ENCODE measurements at regions not wholly inside any gene's neighbourhood (a gene's known extent, or its start where the extent isn't known, plus 50 kb on each side); places are given as distances from the start of the nearest gene placed in this dataset.

DNA sequence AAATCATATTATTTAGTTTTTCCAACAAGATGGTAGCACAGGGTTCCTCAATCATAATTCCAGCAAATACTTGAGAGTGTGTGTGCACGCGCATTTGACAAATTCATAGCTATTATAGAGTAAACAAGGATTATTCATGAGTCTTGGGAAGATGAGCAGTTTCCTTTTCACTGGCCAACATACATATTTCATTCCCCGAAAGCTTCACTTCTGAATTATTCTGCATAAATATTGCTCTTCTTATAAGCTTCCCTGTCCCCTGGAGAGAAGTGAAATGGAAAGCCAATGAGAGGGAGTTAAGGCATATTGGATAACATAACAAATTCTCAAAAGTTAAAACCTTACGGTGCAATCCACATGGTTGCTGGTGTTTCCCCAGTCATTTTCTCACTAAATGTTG is 386.4 kb upstream of the SEMA6A start:
- TF ChIP-seq, protein P1, sequence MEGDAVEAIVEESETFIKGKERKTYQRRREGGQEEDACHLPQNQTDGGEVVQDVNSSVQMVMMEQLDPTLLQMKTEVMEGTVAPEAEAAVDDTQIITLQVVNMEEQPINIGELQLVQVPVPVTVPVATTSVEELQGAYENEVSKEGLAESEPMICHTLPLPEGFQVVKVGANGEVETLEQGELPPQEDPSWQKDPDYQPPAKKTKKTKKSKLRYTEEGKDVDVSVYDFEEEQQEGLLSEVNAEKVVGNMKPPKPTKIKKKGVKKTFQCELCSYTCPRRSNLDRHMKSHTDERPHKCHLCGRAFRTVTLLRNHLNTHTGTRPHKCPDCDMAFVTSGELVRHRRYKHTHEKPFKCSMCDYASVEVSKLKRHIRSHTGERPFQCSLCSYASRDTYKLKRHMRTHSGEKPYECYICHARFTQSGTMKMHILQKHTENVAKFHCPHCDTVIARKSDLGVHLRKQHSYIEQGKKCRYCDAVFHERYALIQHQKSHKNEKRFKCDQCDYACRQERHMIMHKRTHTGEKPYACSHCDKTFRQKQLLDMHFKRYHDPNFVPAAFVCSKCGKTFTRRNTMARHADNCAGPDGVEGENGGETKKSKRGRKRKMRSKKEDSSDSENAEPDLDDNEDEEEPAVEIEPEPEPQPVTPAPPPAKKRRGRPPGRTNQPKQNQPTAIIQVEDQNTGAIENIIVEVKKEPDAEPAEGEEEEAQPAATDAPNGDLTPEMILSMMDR (IDR thresholded peaks at IDR 0.05): no peak
- TF ChIP-seq, protein P2, sequence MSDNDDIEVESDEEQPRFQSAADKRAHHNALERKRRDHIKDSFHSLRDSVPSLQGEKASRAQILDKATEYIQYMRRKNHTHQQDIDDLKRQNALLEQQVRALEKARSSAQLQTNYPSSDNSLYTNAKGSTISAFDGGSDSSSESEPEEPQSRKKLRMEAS (IDR thresholded peaks at IDR 0.05): no peak
- TF ChIP-seq, protein P3, sequence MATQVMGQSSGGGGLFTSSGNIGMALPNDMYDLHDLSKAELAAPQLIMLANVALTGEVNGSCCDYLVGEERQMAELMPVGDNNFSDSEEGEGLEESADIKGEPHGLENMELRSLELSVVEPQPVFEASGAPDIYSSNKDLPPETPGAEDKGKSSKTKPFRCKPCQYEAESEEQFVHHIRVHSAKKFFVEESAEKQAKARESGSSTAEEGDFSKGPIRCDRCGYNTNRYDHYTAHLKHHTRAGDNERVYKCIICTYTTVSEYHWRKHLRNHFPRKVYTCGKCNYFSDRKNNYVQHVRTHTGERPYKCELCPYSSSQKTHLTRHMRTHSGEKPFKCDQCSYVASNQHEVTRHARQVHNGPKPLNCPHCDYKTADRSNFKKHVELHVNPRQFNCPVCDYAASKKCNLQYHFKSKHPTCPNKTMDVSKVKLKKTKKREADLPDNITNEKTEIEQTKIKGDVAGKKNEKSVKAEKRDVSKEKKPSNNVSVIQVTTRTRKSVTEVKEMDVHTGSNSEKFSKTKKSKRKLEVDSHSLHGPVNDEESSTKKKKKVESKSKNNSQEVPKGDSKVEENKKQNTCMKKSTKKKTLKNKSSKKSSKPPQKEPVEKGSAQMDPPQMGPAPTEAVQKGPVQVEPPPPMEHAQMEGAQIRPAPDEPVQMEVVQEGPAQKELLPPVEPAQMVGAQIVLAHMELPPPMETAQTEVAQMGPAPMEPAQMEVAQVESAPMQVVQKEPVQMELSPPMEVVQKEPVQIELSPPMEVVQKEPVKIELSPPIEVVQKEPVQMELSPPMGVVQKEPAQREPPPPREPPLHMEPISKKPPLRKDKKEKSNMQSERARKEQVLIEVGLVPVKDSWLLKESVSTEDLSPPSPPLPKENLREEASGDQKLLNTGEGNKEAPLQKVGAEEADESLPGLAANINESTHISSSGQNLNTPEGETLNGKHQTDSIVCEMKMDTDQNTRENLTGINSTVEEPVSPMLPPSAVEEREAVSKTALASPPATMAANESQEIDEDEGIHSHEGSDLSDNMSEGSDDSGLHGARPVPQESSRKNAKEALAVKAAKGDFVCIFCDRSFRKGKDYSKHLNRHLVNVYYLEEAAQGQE (IDR thresholded peaks at IDR 0.05): no peak
- no peak for TF ChIP-seq POLR2A (IDR thresholded peaks at IDR 0.05; ENCODE audit: low read length)
- TF ChIP-seq, protein P4, sequence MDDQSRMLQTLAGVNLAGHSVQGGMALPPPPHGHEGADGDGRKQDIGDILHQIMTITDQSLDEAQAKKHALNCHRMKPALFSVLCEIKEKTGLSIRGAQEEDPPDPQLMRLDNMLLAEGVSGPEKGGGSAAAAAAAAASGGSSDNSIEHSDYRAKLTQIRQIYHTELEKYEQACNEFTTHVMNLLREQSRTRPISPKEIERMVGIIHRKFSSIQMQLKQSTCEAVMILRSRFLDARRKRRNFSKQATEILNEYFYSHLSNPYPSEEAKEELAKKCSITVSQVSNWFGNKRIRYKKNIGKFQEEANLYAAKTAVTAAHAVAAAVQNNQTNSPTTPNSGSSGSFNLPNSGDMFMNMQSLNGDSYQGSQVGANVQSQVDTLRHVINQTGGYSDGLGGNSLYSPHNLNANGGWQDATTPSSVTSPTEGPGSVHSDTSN (IDR thresholded peaks at IDR 0.05): no peak
- TF ChIP-seq, protein P5, sequence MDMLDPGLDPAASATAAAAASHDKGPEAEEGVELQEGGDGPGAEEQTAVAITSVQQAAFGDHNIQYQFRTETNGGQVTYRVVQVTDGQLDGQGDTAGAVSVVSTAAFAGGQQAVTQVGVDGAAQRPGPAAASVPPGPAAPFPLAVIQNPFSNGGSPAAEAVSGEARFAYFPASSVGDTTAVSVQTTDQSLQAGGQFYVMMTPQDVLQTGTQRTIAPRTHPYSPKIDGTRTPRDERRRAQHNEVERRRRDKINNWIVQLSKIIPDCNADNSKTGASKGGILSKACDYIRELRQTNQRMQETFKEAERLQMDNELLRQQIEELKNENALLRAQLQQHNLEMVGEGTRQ (IDR thresholded peaks at IDR 0.05): no peak
- TF ChIP-seq EP300 (IDR thresholded peaks at IDR 0.05): no peak
